B cell (primary cell): ENCODE measurements at regions not wholly inside any gene's neighbourhood (a gene's known extent, or its start where the extent isn't known, plus 50 kb on each side); places are given as distances from the start of the nearest gene placed in this dataset.

ENCODE experiments used
- CTCF ChIP-seq: fragments of 200-600 bp; IDR thresholded peaks from one replicate; pipeline ENCODE4 v1.8.0; 2022; ENCODE audit warnings: antibody characterized with exemption, mild to moderate bottlenecking
- EZH2 ChIP-seq: IDR thresholded peaks from 2 replicates; pipeline ENCODE4 v1.6.1; 2012; ENCODE audit warnings: borderline replicate concordance, low read depth, mild to moderate bottlenecking, moderate library complexity, low read length; ENCODE audit not compliant: insufficient read depth, poor library complexity, severe bottlenecking

- TF ChIP-seq CTCF: no peak
- TF ChIP-seq EZH2: no peak
Observed at GRCh38 chr15:61612111-61612510, 383.0 kb upstream of the RORA start.
